Stimulated activated CD4-positive, alpha-beta T cell treated with anti-CD3 and anti-CD28 coated beads, TNF-alpha, amount 100 ng/mL, for 4 hours (primary cell): ENCODE measurements at regions not wholly inside any gene's neighbourhood (a gene's known extent, or its start where the extent isn't known, plus 50 kb on each side); places are given as distances from the start of the nearest gene placed in this dataset.
"Not testable (repeated sequence)": the region's sequence is repeated elsewhere in the genome, so short reads cannot be mapped to it uniquely, and the experiment has no call there.

Experiments
- DNase-seq, 3 experiments: peaks; one replicate each; pipeline ENCODE4 v3.0.0-alpha.2; 2020; ENCODE audit warnings: low read depth in 3 of 3

- not testable (repeated sequence) for DNase-seq
Measured at GRCh38 chr1:817071-817599, 106.6 kb upstream of the SAMD11 start.

- DNase-seq: not testable (repeated sequence)
Measured at GRCh38 chr1:817658-818617, 105.8 kb upstream of the SAMD11 start.

- no peak for DNase-seq
Measured at GRCh38 chr1:818618-819291, 105.0 kb upstream of the SAMD11 start.

- DNase-seq: no peak
Measured at GRCh38 chr1:820962-821361, 102.8 kb upstream of the SAMD11 start.

GRCh38 chr1:826808-827207 lies 96.9 kb upstream of the SAMD11 start:
- DNase-seq: not testable (repeated sequence)

GRCh38 chr1:827211-828063 lies 96.3 kb upstream of the SAMD11 start:
- DNase-seq: peak; percentile 92 to 98 (median 96)

GRCh38 chr1:829324-829723 lies 94.4 kb upstream of the SAMD11 start:
- not testable (repeated sequence) for DNase-seq

- DNase-seq: not testable (repeated sequence)
Measured at GRCh38 chr1:829932-830331, 93.8 kb upstream of the SAMD11 start.

- DNase-seq: not testable (repeated sequence)
Measured at GRCh38 chr1:830750-831149, 93.0 kb upstream of the SAMD11 start.

- no peak for DNase-seq
Measured at GRCh38 chr1:831522-831921, 92.2 kb upstream of the SAMD11 start.

- no peak for DNase-seq
Measured at GRCh38 chr1:832136-832535, 91.6 kb upstream of the SAMD11 start.

GRCh38 chr1:833226-833625 lies 90.5 kb upstream of the SAMD11 start:
- not testable (repeated sequence) for DNase-seq

- not testable (repeated sequence) for DNase-seq
Measured at GRCh38 chr1:835509-835908, 88.2 kb upstream of the SAMD11 start.

- DNase-seq: not testable (repeated sequence)
Measured at GRCh38 chr1:837601-838000, 86.1 kb upstream of the SAMD11 start.

GRCh38 chr1:838291-838690 lies 85.4 kb upstream of the SAMD11 start:
- DNase-seq: not testable (repeated sequence)

GRCh38 chr1:840592-840991 lies 83.1 kb upstream of the SAMD11 start:
- not testable (repeated sequence) for DNase-seq

GRCh38 chr1:841671-842425 lies 81.9 kb upstream of the SAMD11 start:
- not testable (repeated sequence) for DNase-seq

- not testable (repeated sequence) for DNase-seq
Measured at GRCh38 chr1:842799-843198, 80.9 kb upstream of the SAMD11 start.

- not testable (repeated sequence) for DNase-seq
Measured at GRCh38 chr1:843946-844345, 79.8 kb upstream of the SAMD11 start.

- no peak for DNase-seq
Measured at GRCh38 chr1:844472-845026, 79.2 kb upstream of the SAMD11 start.
